DMS153 treated with DMSO at 0.1 percent for 48 hours (cell line): ENCODE measurements at regions not wholly inside any gene's neighbourhood (a gene's known extent, or its start where the extent isn't known, plus 50 kb on each side); places are given as distances from the start of the nearest gene placed in this dataset.
"Not testable (repeated sequence)": the region's sequence is repeated elsewhere in the genome, so short reads cannot be mapped to it uniquely, and the experiment has no call there.

Experiments used
- DNase-seq: peaks from one replicate; lab custom pipeline; 2025; ENCODE audit not compliant: unreplicated experiment; lab: John Stamatoyannopoulos, UW

- no peak for DNase-seq
These were observed 327.7 kb upstream of the NPSR1 start for GRCh38 chr7:34330308-34330707.

- DNase-seq: no peak
These were observed 326.9 kb upstream of the NPSR1 start for GRCh38 chr7:34331102-34331501.

GRCh38 chr7:34332006-34332405 lies 326.0 kb upstream of the NPSR1 start:
- no peak for DNase-seq

- DNase-seq: no peak
These were observed 324.8 kb upstream of the NPSR1 start for GRCh38 chr7:34333184-34333583.

GRCh38 chr7:34333925-34334324 lies 324.1 kb upstream of the NPSR1 start:
- DNase-seq: no peak

- DNase-seq: no peak
These were observed 320.9 kb upstream of the NPSR1 start for GRCh38 chr7:34337163-34337562.

- no peak for DNase-seq
These were observed 319.0 kb upstream of the NPSR1 start for GRCh38 chr7:34338961-34339526.

- DNase-seq: no peak
These were observed 316.7 kb upstream of the NPSR1 start for GRCh38 chr7:34341326-34341725.

- no peak for DNase-seq
These were observed 315.6 kb upstream of the NPSR1 start for GRCh38 chr7:34342387-34342786.

- DNase-seq: no peak
These were observed 314.4 kb upstream of the NPSR1 start for GRCh38 chr7:34343667-34344066.

GRCh38 chr7:34354011-34354410 lies 304.0 kb upstream of the NPSR1 start:
- no peak for DNase-seq

GRCh38 chr7:34354899-34355298 lies 303.1 kb upstream of the NPSR1 start:
- DNase-seq: no peak

GRCh38 chr7:34357068-34357467 lies 300.9 kb upstream of the NPSR1 start:
- DNase-seq: no peak

GRCh38 chr7:34357946-34358345 lies 300.1 kb upstream of the NPSR1 start:
- no peak for DNase-seq

GRCh38 chr7:34358578-34358977 lies 299.4 kb upstream of the NPSR1 start:
- not testable (repeated sequence) for DNase-seq

- no peak for DNase-seq
These were observed 296.3 kb upstream of the NPSR1 start for GRCh38 chr7:34361663-34362250.

GRCh38 chr7:34362621-34363020 lies 295.4 kb upstream of the NPSR1 start:
- no peak for DNase-seq

- no peak for DNase-seq
These were observed 293.9 kb upstream of the NPSR1 start for GRCh38 chr7:34364130-34364529.

GRCh38 chr7:34365011-34365410 lies 293.0 kb upstream of the NPSR1 start:
- no peak for DNase-seq

- DNase-seq: no peak
These were observed 292.4 kb upstream of the NPSR1 start for GRCh38 chr7:34365611-34366010.

- no peak for DNase-seq
These were observed 286.1 kb upstream of the NPSR1 start for GRCh38 chr7:34371922-34372321.

- DNase-seq: no peak
These were observed 284.1 kb upstream of the NPSR1 start for GRCh38 chr7:34373940-34374339.

GRCh38 chr7:34382166-34382893 lies 275.7 kb upstream of the NPSR1 start:
- DNase-seq: no peak
